ENCODE measurements at regions not wholly inside any gene's neighbourhood (a gene's known extent, or its start where the extent isn't known, plus 50 kb on each side); places are given as distances from the start of the nearest gene placed in this dataset.

GRCh38 chr20:11190741-11191140 is 516.9 kb upstream of the JAG1 start:
- TF ChIP-seq POLR2AphosphoS5 (IDR thresholded peaks at IDR 0.05; ENCODE audit: low read depth, low read length) (no peak), SIN3A (IDR thresholded peaks at IDR 0.05; ENCODE audit: borderline replicate concordance, insufficient read depth, low read length) (no peak)
